ENCODE measurements at regions not wholly inside any gene's neighbourhood (a gene's known extent, or its start where the extent isn't known, plus 50 kb on each side); places are given as distances from the start of the nearest gene placed in this dataset.

GRCh38 chr16:85971902-85972638 lies 73.1 kb downstream of the IRF8 start:
- Histone ChIP-seq H3K4me1 (ENCODE audit: control insufficient read depth, insufficient read depth, low read length) (peaks cover 4% of the 10 kb centered on the region), H3K4me3 (ENCODE audit: low read length) (no peak overlapping the region), H3K27me3 (ENCODE audit: control insufficient read depth, insufficient read depth, low read length) (peaks cover 39% of the 10 kb centered on the region), H3K36me3 (ENCODE audit: control insufficient read depth, insufficient read depth, low read length) (no peaks in the 10 kb centered on the region), H3K27ac (ENCODE audit: low read length) (no peak overlapping the region), H3K9me3 (replicated peaks; ENCODE audit: control insufficient read depth, low read depth, low read length) (no peaks in the 10 kb centered on the region)
- WGBS (ENCODE audit: insufficient coverage) = 92% methylated on average over 16 of the region's 17 CpGs
- no peak for DNase-seq

- Histone ChIP-seq H3K27me3 (ENCODE audit: control insufficient read depth, insufficient read depth, low read length) (peaks cover 20% of the 10 kb centered on the region), H3K4me1 (ENCODE audit: control insufficient read depth, insufficient read depth, low read length) (no peaks in the 10 kb centered on the region), H3K27ac (ENCODE audit: low read length) (no peak overlapping the region), H3K9me3 (replicated peaks; ENCODE audit: control insufficient read depth, low read depth, low read length) (no peaks in the 10 kb centered on the region), H3K4me3 (ENCODE audit: low read length) (no peak overlapping the region), H3K36me3 (ENCODE audit: control insufficient read depth, insufficient read depth, low read length) (no peaks in the 10 kb centered on the region)
- WGBS (ENCODE audit: insufficient coverage) = 74% methylated on average over 7 of the region's 13 CpGs
- no peak for DNase-seq
These were observed 75.7 kb downstream of the IRF8 start for GRCh38 chr16:85974428-85975375.

- Histone ChIP-seq H3K27me3 (ENCODE audit: control insufficient read depth, insufficient read depth, low read length) (peaks cover 13% of the 10 kb centered on the region), H3K9me3 (replicated peaks; ENCODE audit: control insufficient read depth, low read depth, low read length) (no peaks in the 10 kb centered on the region), H3K36me3 (ENCODE audit: control insufficient read depth, insufficient read depth, low read length) (no peaks in the 10 kb centered on the region), H3K4me3 (ENCODE audit: low read length) (no peak overlapping the region), H3K4me1 (ENCODE audit: control insufficient read depth, insufficient read depth, low read length) (no peaks in the 10 kb centered on the region), H3K27ac (ENCODE audit: low read length) (no peak overlapping the region)
- no peak for DNase-seq
- 75% methylated on average over 2 of the region's 7 CpGs for WGBS (ENCODE audit: insufficient coverage)
These were observed 76.6 kb downstream of the IRF8 start for GRCh38 chr16:85975451-85975981.

- 72% methylated on average over 14 of the region's 22 CpGs for WGBS (ENCODE audit: insufficient coverage)
- no peak overlapping the region for H3K4me3 ChIP-seq (ENCODE audit: low read length)
- peaks cover 8% of the 10 kb centered on the region for H3K4me1 ChIP-seq (ENCODE audit: control insufficient read depth, insufficient read depth, low read length)
- H3K36me3 ChIP-seq (ENCODE audit: control insufficient read depth, insufficient read depth, low read length) = no peaks in the 10 kb centered on the region
- peaks cover 13% of the 10 kb centered on the region for H3K27me3 ChIP-seq (ENCODE audit: control insufficient read depth, insufficient read depth, low read length)
- H3K27ac ChIP-seq (ENCODE audit: low read length) = no peak overlapping the region
- no peaks in the 10 kb centered on the region for H3K9me3 ChIP-seq (replicated peaks; ENCODE audit: control insufficient read depth, low read depth, low read length)
- peak; percentile 41 for DNase-seq
These were observed 79.4 kb downstream of the IRF8 start for GRCh38 chr16:85978291-85978775.

- H3K27me3 ChIP-seq (ENCODE audit: control insufficient read depth, insufficient read depth, low read length) = peaks cover 19% of the 10 kb centered on the region
- 93% methylated on average over 11 of the region's 13 CpGs for WGBS (ENCODE audit: insufficient coverage)
These were observed 80.0 kb downstream of the IRF8 start for GRCh38 chr16:85978976-85979375.

GRCh38 chr16:85979605-85980004 lies 80.6 kb downstream of the IRF8 start:
- DNase-seq = no peak
- 92% methylated on average over 8 of the region's 11 CpGs for WGBS (ENCODE audit: insufficient coverage)
- peaks cover 22% of the 10 kb centered on the region for H3K27me3 ChIP-seq (ENCODE audit: control insufficient read depth, insufficient read depth, low read length)

More at GRCh38 chr16:85978976-85979375, 80.0 kb downstream of the IRF8 start:
- Histone ChIP-seq H3K9me3 (replicated peaks; ENCODE audit: control insufficient read depth, low read depth, low read length) (no peaks in the 10 kb centered on the region), H3K27ac (ENCODE audit: low read length) (no peak overlapping the region), H3K36me3 (ENCODE audit: control insufficient read depth, insufficient read depth, low read length) (no peaks in the 10 kb centered on the region), H3K4me3 (ENCODE audit: low read length) (no peak overlapping the region), H3K4me1 (ENCODE audit: control insufficient read depth, insufficient read depth, low read length) (peaks cover 8% of the 10 kb centered on the region)
- DNase-seq = no peak

GRCh38 chr16:85980686-85981085 lies 81.7 kb downstream of the IRF8 start:
- peaks cover 20% of the 10 kb centered on the region for H3K27me3 ChIP-seq (ENCODE audit: control insufficient read depth, insufficient read depth, low read length)
- DNase-seq = no peak
- 73% methylated on average over 2 of the region's 6 CpGs for WGBS (ENCODE audit: insufficient coverage)
- no peak overlapping the region for H3K27ac ChIP-seq (ENCODE audit: low read length)
- peaks cover 13% of the 10 kb centered on the region for H3K4me1 ChIP-seq (ENCODE audit: control insufficient read depth, insufficient read depth, low read length)
- H3K36me3 ChIP-seq (ENCODE audit: control insufficient read depth, insufficient read depth, low read length) = no peaks in the 10 kb centered on the region
- H3K4me3 ChIP-seq (ENCODE audit: low read length) = no peak overlapping the region
- no peaks in the 10 kb centered on the region for H3K9me3 ChIP-seq (replicated peaks; ENCODE audit: control insufficient read depth, low read depth, low read length)

More at GRCh38 chr16:85979605-85980004, 80.6 kb downstream of the IRF8 start:
- no peaks in the 10 kb centered on the region for H3K36me3 ChIP-seq (ENCODE audit: control insufficient read depth, insufficient read depth, low read length)
- H3K4me1 ChIP-seq (ENCODE audit: control insufficient read depth, insufficient read depth, low read length) = peaks cover 8% of the 10 kb centered on the region
- no peaks in the 10 kb centered on the region for H3K9me3 ChIP-seq (replicated peaks; ENCODE audit: control insufficient read depth, low read depth, low read length)
- H3K4me3 ChIP-seq (ENCODE audit: low read length) = no peak overlapping the region
- no peak overlapping the region for H3K27ac ChIP-seq (ENCODE audit: low read length)

- H3K4me1 ChIP-seq (ENCODE audit: control insufficient read depth, insufficient read depth, low read length) = peaks cover 16% of the 10 kb centered on the region
- DNase-seq = no peak
- H3K27me3 ChIP-seq (ENCODE audit: control insufficient read depth, insufficient read depth, low read length) = peaks cover 18% of the 10 kb centered on the region
- no peaks in the 10 kb centered on the region for H3K36me3 ChIP-seq (ENCODE audit: control insufficient read depth, insufficient read depth, low read length)
- WGBS (ENCODE audit: insufficient coverage) = 64% methylated on average over 11 of the region's 16 CpGs
- H3K9me3 ChIP-seq (replicated peaks; ENCODE audit: control insufficient read depth, low read depth, low read length) = no peaks in the 10 kb centered on the region
- no peak overlapping the region for H3K4me3 ChIP-seq (ENCODE audit: low read length)
- H3K27ac ChIP-seq (ENCODE audit: low read length) = no peak overlapping the region
These were observed 83.0 kb downstream of the IRF8 start for GRCh38 chr16:85981826-85982562.

- H3K27ac ChIP-seq (ENCODE audit: low read length) = peak overlapping the region; percentile 20
- DNase-seq = peak; percentile 53
- H3K4me3 ChIP-seq (ENCODE audit: low read length) = no peak overlapping the region
- WGBS (ENCODE audit: insufficient coverage) = 69% methylated on average over 21 of the region's 23 CpGs
- H3K4me1 ChIP-seq (ENCODE audit: control insufficient read depth, insufficient read depth, low read length) = peaks cover 20% of the 10 kb centered on the region
- H3K9me3 ChIP-seq (replicated peaks; ENCODE audit: control insufficient read depth, low read depth, low read length) = no peaks in the 10 kb centered on the region
- peaks cover 18% of the 10 kb centered on the region for H3K27me3 ChIP-seq (ENCODE audit: control insufficient read depth, insufficient read depth, low read length)
- H3K36me3 ChIP-seq (ENCODE audit: control insufficient read depth, insufficient read depth, low read length) = no peaks in the 10 kb centered on the region
These were observed 83.6 kb downstream of the IRF8 start for GRCh38 chr16:85982563-85982939.

Measured in muscle of leg (tissue), 3 donors.